Astrocyte (in vitro differentiated cells and primary cell): ENCODE measurements at regions not wholly inside any gene's neighbourhood (a gene's known extent, or its start where the extent isn't known, plus 50 kb on each side); places are given as distances from the start of the nearest gene placed in this dataset.

Experiments
- EZH2 ChIP-seq: IDR thresholded peaks from 2 replicates; pipeline ENCODE4 v1.6.1; 2012; ENCODE audit warnings: mild to moderate bottlenecking, low read length, inconsistent platforms; ENCODE audit not compliant: insufficient read depth
- TF ChIP-seq, protein P1 (sequence below): IDR thresholded peaks from 2 replicates; pipeline ENCODE4 v1.5.1; 2011; ENCODE audit warnings: low read depth, mild to moderate bottlenecking, inconsistent platforms, low read length, moderate library complexity; ENCODE audit not compliant: insufficient read depth

- TF ChIP-seq, protein P1, sequence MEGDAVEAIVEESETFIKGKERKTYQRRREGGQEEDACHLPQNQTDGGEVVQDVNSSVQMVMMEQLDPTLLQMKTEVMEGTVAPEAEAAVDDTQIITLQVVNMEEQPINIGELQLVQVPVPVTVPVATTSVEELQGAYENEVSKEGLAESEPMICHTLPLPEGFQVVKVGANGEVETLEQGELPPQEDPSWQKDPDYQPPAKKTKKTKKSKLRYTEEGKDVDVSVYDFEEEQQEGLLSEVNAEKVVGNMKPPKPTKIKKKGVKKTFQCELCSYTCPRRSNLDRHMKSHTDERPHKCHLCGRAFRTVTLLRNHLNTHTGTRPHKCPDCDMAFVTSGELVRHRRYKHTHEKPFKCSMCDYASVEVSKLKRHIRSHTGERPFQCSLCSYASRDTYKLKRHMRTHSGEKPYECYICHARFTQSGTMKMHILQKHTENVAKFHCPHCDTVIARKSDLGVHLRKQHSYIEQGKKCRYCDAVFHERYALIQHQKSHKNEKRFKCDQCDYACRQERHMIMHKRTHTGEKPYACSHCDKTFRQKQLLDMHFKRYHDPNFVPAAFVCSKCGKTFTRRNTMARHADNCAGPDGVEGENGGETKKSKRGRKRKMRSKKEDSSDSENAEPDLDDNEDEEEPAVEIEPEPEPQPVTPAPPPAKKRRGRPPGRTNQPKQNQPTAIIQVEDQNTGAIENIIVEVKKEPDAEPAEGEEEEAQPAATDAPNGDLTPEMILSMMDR = no peak
- TF ChIP-seq EZH2 = no peak
These were observed 2350.9 kb upstream of the WWC1 start for GRCh38 chr5:165940541-165940940.
